H1 (cell line): ENCODE measurements at regions not wholly inside any gene's neighbourhood (a gene's known extent, or its start where the extent isn't known, plus 50 kb on each side); places are given as distances from the start of the nearest gene placed in this dataset.

Experiments
- CTCF ChIA-PET: fragments of 300-600 bp; sonication (Branson Sonifier 250); formaldehyde crosslinking; loops from one replicate; lab custom pipeline; 2021; ENCODE audit not compliant: partially characterized antibody; lab: Charles Lee
- POLR2A ChIA-PET: fragments of 300-600 bp; sonication (Branson Sonifier 250); formaldehyde crosslinking; loops from one replicate; lab custom pipeline; 2021; ENCODE audit warnings: inconsistent platforms; ENCODE audit not compliant: partially characterized antibody; lab: Charles Lee
- DNase-seq, 2 experiments: peaks; one replicate each; pipeline versions ENCODE4 v3.0.0 to v3.0.0-alpha.2; 2010 to 2022; ENCODE audit warnings: low spot score in 2 of 2, low read depth in 1 of 2, mixed read lengths in 1 of 2
- FAIRE-seq: peaks from 2 replicates; lab custom pipeline; 2011; peaks lifted over from hg19 to GRCh38; lab: Jason Lieb, UNC
- H2AFZ ChIP-seq: 2 replicates; pipeline ENCODE4 v1.8.1; 2012; ENCODE audit warnings: low read length, inconsistent platforms
- H2AK5ac ChIP-seq: 2 replicates; pipeline ENCODE4 v1.6.1; 2013; ENCODE audit warnings: low read depth, low read length
- H2BK120ac ChIP-seq: replicated peaks from 2 replicates; pipeline ENCODE3; 2013; ENCODE audit warnings: low read depth, low read length, inconsistent platforms
- H2BK12ac ChIP-seq: 2 replicates; pipeline ENCODE4 v1.6.1; 2013; ENCODE audit warnings: low read depth, low read length
- H2BK15ac ChIP-seq: 2 replicates; pipeline ENCODE4 v1.6.1; 2013; ENCODE audit warnings: low read length
- H2BK20ac ChIP-seq: 2 replicates; pipeline ENCODE4 v1.6.1; 2013; ENCODE audit warnings: low read length
- H2BK5ac ChIP-seq: 2 replicates; pipeline ENCODE4 v1.6.1; 2013; ENCODE audit warnings: low read depth, low read length
- H3K14ac ChIP-seq: 2 replicates; pipeline ENCODE4 v1.6.1; 2013; ENCODE audit warnings: inconsistent platforms; ENCODE audit not compliant: insufficient read length
- H3K18ac ChIP-seq: 2 replicates; pipeline ENCODE4 v1.6.1; 2013; ENCODE audit warnings: low read length; ENCODE audit errors: extremely low read depth
- H3K23ac ChIP-seq: 2 replicates; pipeline ENCODE4 v1.6.1; 2013; ENCODE audit warnings: inconsistent platforms; ENCODE audit not compliant: insufficient read length
- H3K23me2 ChIP-seq: 2 replicates; pipeline ENCODE4 v1.6.1; 2013; ENCODE audit warnings: low read depth, low read length
- H3K27ac ChIP-seq: 2 replicates; pipeline ENCODE4 v1.6.1; 2011; ENCODE audit warnings: low read depth, low read length, inconsistent platforms
- H3K27me3 ChIP-seq, 4 experiments: replicated peaks in 1 of 4; 1 replicate in 1 of 4; 2 replicates in 3 of 4; pipeline versions ENCODE4 v1.6.1 to v1.8.1; 2011 to 2013; ENCODE audit warnings: low read length in 3 of 4, mild to moderate bottlenecking in 3 of 4, inconsistent platforms in 2 of 4, mixed read lengths in 2 of 4, moderate library complexity in 1 of 4; ENCODE audit not compliant: control insufficient read depth in 3 of 4, insufficient read depth in 3 of 4; ENCODE audit errors: extremely low read depth in 1 of 4
- H3K36me3 ChIP-seq, 4 experiments: 2 replicates each; pipeline versions ENCODE4 v1.6.1 to v1.8.1; 2011 to 2013; ENCODE audit warnings: mild to moderate bottlenecking in 4 of 4, low read length in 3 of 4, moderate library complexity in 2 of 4, control low read depth in 1 of 4, inconsistent platforms in 1 of 4; ENCODE audit not compliant: insufficient read depth in 4 of 4, control insufficient read depth in 2 of 4
- H3K4ac ChIP-seq: replicated peaks from 2 replicates; pipeline ENCODE3; 2013; ENCODE audit warnings: low read length, low read depth, mixed read lengths, inconsistent platforms; ENCODE audit not compliant: insufficient read length
- H3K4me1 ChIP-seq, 4 experiments: replicated peaks in 1 of 4; 1 replicate in 1 of 4; 2 replicates in 3 of 4; pipeline versions ENCODE4 v1.6.1 to v1.8.1; 2011 to 2013; ENCODE audit warnings: low read length in 3 of 4, inconsistent platforms in 2 of 4, mixed read lengths in 1 of 4; ENCODE audit not compliant: insufficient read depth in 4 of 4, control insufficient read depth in 3 of 4
- H3K4me2 ChIP-seq, 2 experiments: 2 replicates each; pipeline versions ENCODE4 v1.6.1 to v1.8.1; 2011 to 2013; ENCODE audit warnings: low read depth in 2 of 2, low read length in 2 of 2, control low read depth in 1 of 2, inconsistent platforms in 1 of 2, mild to moderate bottlenecking in 1 of 2; ENCODE audit not compliant: insufficient read depth in 1 of 2
- H3K4me3 ChIP-seq, 4 experiments: fragments of 200-600, 300-600 bp in 1 of 4; sonication (generic), shearing (Covaris generic), sonication (Bioruptor Twin) in 1 of 4; 2 replicates each; pipeline versions ENCODE4 v1.5.1 to v1.8.1; 2011 to 2016; ENCODE audit warnings: low read length in 4 of 4, low read depth in 3 of 4, control low read depth in 2 of 4, inconsistent platforms in 2 of 4, mild to moderate bottlenecking in 2 of 4, mixed read lengths in 1 of 4, moderate library complexity in 1 of 4; ENCODE audit not compliant: insufficient read depth in 2 of 4; ENCODE audit errors: extremely low read depth in 1 of 4
- H3K56ac ChIP-seq: replicated peaks from 2 replicates; pipeline ENCODE3; 2013; ENCODE audit warnings: low read depth, mild to moderate bottlenecking, mixed read lengths, low read length, inconsistent platforms; ENCODE audit not compliant: insufficient read length
- H3K79me1 ChIP-seq: 2 replicates; pipeline ENCODE4 v1.6.1; 2013; ENCODE audit warnings: low read depth, low read length, control low read depth
- H3K79me2 ChIP-seq, 2 experiments: 2 replicates each; pipeline versions ENCODE4 v1.6.1 to v1.8.1; 2012 to 2013; ENCODE audit warnings: low read length in 2 of 2, mild to moderate bottlenecking in 2 of 2, inconsistent platforms in 1 of 2; ENCODE audit not compliant: insufficient read depth in 2 of 2, control insufficient read depth in 1 of 2
- H3K9ac ChIP-seq, 4 experiments: replicated peaks in 1 of 4; 1 replicate in 1 of 4; 2 replicates in 3 of 4; pipeline versions ENCODE4 v1.6.1 to v1.8.1; 2011 to 2013; ENCODE audit warnings: low read depth in 3 of 4, low read length in 3 of 4, control low read depth in 2 of 4, mild to moderate bottlenecking in 2 of 4, moderate library complexity in 2 of 4, inconsistent platforms in 1 of 4; ENCODE audit errors: extremely low read depth in 1 of 4
- H3K9me3 ChIP-seq, 2 experiments: 2 replicates each; pipeline versions ENCODE4 v1.6.1 to v1.8.1; 2012 to 2013; ENCODE audit warnings: mild to moderate bottlenecking in 2 of 2, moderate library complexity in 2 of 2, control low read depth in 1 of 2, inconsistent platforms in 1 of 2, low read depth in 1 of 2, low read length in 1 of 2, mixed read lengths in 1 of 2; ENCODE audit not compliant: insufficient read depth in 2 of 2
- H4K20me1 ChIP-seq, 2 experiments: replicated peaks in 1 of 2; 2 replicates each; pipeline versions ENCODE3 to v1.8.1; 2011 to 2013; ENCODE audit warnings: inconsistent platforms in 2 of 2, low read length in 2 of 2, mild to moderate bottlenecking in 1 of 2; ENCODE audit not compliant: insufficient read depth in 2 of 2, control insufficient read depth in 1 of 2
- H4K5ac ChIP-seq: 2 replicates; pipeline ENCODE4 v1.6.1; 2013; ENCODE audit warnings: low read length, low read depth, mixed read lengths, inconsistent platforms; ENCODE audit not compliant: insufficient read length
- H4K8ac ChIP-seq: 2 replicates; pipeline ENCODE4 v1.8.0; 2013; ENCODE audit warnings: mild to moderate bottlenecking, moderate library complexity, low read length, inconsistent platforms; ENCODE audit not compliant: insufficient read depth; ENCODE audit errors: extremely low read depth
- H4K91ac ChIP-seq: replicated peaks from 2 replicates; pipeline ENCODE3; 2013; ENCODE audit warnings: low read length, mixed read lengths, inconsistent platforms; ENCODE audit not compliant: insufficient read length
- BACH1 ChIP-seq: IDR thresholded peaks from 2 replicates; pipeline ENCODE4 v1.6.1; 2012; ENCODE audit warnings: low read length, improper control_type of control experiment
- CHD2 ChIP-seq: IDR thresholded peaks from 2 replicates; pipeline ENCODE4 v1.6.1; 2012; ENCODE audit warnings: low read length, improper control_type of control experiment
- FOSL1 ChIP-seq: IDR thresholded peaks from 2 replicates; pipeline ENCODE4 v1.6.1; 2011; ENCODE audit warnings: mild to moderate bottlenecking, low read depth, low read length, moderate library complexity; ENCODE audit not compliant: insufficient read depth
- HDAC2 ChIP-seq, 2 experiments: fragments of 300-600 bp in 1 of 2; sonication (generic) in 1 of 2; IDR thresholded peaks; 2 replicates each; pipeline ENCODE4 v1.6.1; 2011 to 2012; ENCODE audit warnings: low read depth in 2 of 2, low read length in 2 of 2, mild to moderate bottlenecking in 2 of 2, moderate library complexity in 2 of 2, borderline replicate concordance in 1 of 2, inconsistent platforms in 1 of 2
- JUND ChIP-seq: IDR thresholded peaks from 2 replicates; pipeline ENCODE4 v1.6.1; 2011; ENCODE audit warnings: mild to moderate bottlenecking, improper control_type of control experiment, low read length
- KDM5A ChIP-seq: fragments of 200-600 bp; IDR thresholded peaks from 2 replicates; pipeline ENCODE4 v1.7.1; 2012; ENCODE audit warnings: mild to moderate bottlenecking, low read length, inconsistent platforms, mixed read lengths
- SIX5 ChIP-seq: IDR thresholded peaks from 2 replicates; pipeline ENCODE4 v1.6.1; 2011; ENCODE audit warnings: mild to moderate bottlenecking, low read depth, low read length
- TCF12 ChIP-seq: IDR thresholded peaks from 2 replicates; pipeline ENCODE4 v1.6.1; 2011; ENCODE audit warnings: low read depth, mild to moderate bottlenecking, low read length
- YY1 ChIP-seq: IDR thresholded peaks from 2 replicates; pipeline ENCODE4 v1.6.1; 2011; ENCODE audit warnings: low read depth, mild to moderate bottlenecking, low read length
- WGBS, 2 experiments: shearing (Covaris generic) in 1 of 2; methylation state at CpG; one replicate each; pipeline versions ENCODE4 v1.1.6 to v1.1.7; 2013 to 2015; ENCODE audit warnings: low lambda C conversion rate in 2 of 2, mixed read lengths in 2 of 2, inconsistent platforms in 1 of 2, low coverage in 1 of 2, missing lambda C conversion rate in 1 of 2; ENCODE audit not compliant: insufficient replicate concordance in 2 of 2, insufficient coverage in 1 of 2, insufficient read length in 1 of 2; ENCODE audit errors: extremely low coverage in 1 of 2, missing lambda C conversion rate in 1 of 2; 5-methylcytosine and 5-hydroxymethylcytosine counted together
- TF ChIP-seq, protein P1 (sequence below): IDR thresholded peaks from 2 replicates; pipeline ENCODE4 v1.6.1; 2012; ENCODE audit warnings: inconsistent platforms

DNA sequence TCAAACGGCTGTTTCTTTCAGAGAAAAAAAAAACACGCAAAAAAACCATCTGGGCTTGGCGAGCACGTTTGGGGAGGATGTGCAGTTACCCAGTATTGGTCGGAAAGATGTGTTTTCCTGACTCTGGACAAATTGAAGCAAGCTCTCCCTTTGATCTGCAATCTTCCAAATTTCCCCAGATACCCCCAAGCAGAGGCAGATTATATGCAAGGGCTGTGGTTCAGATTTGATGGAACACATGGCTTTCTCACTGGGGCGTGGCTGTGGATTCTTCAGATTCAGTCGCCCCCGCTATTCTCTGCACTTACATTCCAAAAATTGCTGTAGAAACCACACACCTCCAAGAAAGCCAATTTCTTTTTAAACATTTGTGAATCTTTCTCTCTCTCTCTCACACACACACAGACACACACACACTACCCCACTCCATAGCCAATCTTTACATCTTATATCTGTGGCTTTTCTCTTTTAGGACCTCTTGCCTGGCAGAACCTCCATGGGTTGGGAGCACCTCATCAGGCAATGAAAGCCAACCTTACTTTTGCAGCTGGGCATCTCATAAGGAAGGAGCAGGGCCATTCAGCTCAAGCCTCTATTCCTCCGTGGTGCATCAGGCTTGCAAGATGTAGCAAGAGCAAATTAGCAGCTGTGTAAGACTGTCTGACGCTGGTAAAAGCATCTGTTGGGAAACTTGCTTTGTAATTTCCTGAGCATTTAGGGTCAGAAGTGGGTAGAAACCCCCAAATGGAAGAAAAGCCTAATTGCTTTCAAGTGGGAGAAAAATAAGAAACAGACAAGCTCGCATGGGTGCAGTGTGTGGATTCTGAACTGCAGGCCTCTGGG is 103.9 kb upstream of the FAM20A start:
- Histone ChIP-seq H3K79me1 (no peaks in the 10 kb centered on the region), H2BK120ac (no peak overlapping the region), H3K4ac (no peak overlapping the region), H3K23ac (no peak overlapping the region), H2BK15ac (no peak overlapping the region), H3K4me3 (no peak overlapping the region), H3K18ac (no peak overlapping the region), H4K20me1 (no peaks in the 10 kb centered on the region), H3K79me2 (no peaks in the 10 kb centered on the region), H2AK5ac (no peak overlapping the region), H2BK5ac (no peak overlapping the region), H2BK20ac (no peak overlapping the region), H2AFZ (no peak overlapping the region), H3K36me3 (no peaks in the 10 kb centered on the region), H4K91ac (no peak overlapping the region), H3K9ac (no peak overlapping the region), H3K27ac (no peak overlapping the region), H3K9me3 (no peaks in the 10 kb centered on the region), H3K56ac (no peak overlapping the region), H4K5ac (no peak overlapping the region), H3K23me2 (no peaks in the 10 kb centered on the region; the same call in 1 of the 2 replicates), H3K4me1 (no peaks in the 10 kb centered on the region; a peak in 1 of 7 replicates), H4K8ac (no peak overlapping the region), H3K4me2 (no peak overlapping the region), H3K27me3 (no peaks in the 10 kb centered on the region), H2BK12ac (no peak overlapping the region), H3K14ac (no peak overlapping the region)
- POLR2A ChIA-PET: no interaction called here
- CTCF ChIA-PET: interaction anchor here (1.3 to 1.8 kb wide), 2 partner anchors 8 to 171 kb away, joined by 3 to 4 read pairs; no protein-coding TSS in a partner anchor
- DNase-seq: no peak
- WGBS, 2 experiments: 90% methylated on average over 11 of the region's 11 CpGs; no CpG with 5 or more reads in 1 of the 2 experiments
- no peak for FAIRE-seq
- TF ChIP-seq SIX5 (no peak), JUND (no peak), HDAC2 (IDR thresholded peaks at IDR 0.05; ENCODE audit: borderline replicate concordance in 1 of 2, low read depth in 2 of 2, low read length in 2 of 2) (no peak), KDM5A (no peak), FOSL1 (no peak), BACH1 (no peak), YY1 (no peak), CHD2 (no peak), TCF12 (no peak)
- TF ChIP-seq, protein P1, sequence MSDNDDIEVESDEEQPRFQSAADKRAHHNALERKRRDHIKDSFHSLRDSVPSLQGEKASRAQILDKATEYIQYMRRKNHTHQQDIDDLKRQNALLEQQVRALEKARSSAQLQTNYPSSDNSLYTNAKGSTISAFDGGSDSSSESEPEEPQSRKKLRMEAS: no peak
